ENCODE measurements at regions not wholly inside any gene's neighbourhood (a gene's known extent, or its start where the extent isn't known, plus 50 kb on each side); places are given as distances from the start of the nearest gene placed in this dataset.

GRCh38 chr1:213539464-213539863 is 448.3 kb upstream of the PROX1 start:
- TF ChIP-seq POLR2AphosphoS5 (IDR thresholded peaks at IDR 0.05; ENCODE audit: low read depth, low read length) (no peak), SIN3A (IDR thresholded peaks at IDR 0.05; ENCODE audit: borderline replicate concordance, insufficient read depth, low read length) (no peak), TAF1 (IDR thresholded peaks at IDR 0.05; ENCODE audit: borderline replicate concordance, insufficient read depth, low read length) (no peak), REST (IDR thresholded peaks at IDR 0.05; ENCODE audit: insufficient read depth in 1 of 2, low read depth in 2 of 2, low read length in 2 of 2) (no peak)
